Chondrocyte (in vitro differentiated cells): ENCODE measurements at regions not wholly inside any gene's neighbourhood (a gene's known extent, or its start where the extent isn't known, plus 50 kb on each side); places are given as distances from the start of the nearest gene placed in this dataset.

Source experiments
- DNase-seq: peaks from one replicate; pipeline ENCODE4 v3.0.0; 2021; ENCODE audit warnings: mixed read lengths, low spot score
- H3K27ac Mint-ChIP-seq: one replicate; pipeline ENCODE4 v1.8.0; 2021; ENCODE audit warnings: mild to moderate bottlenecking, moderate library complexity, mixed read lengths; ENCODE audit not compliant: unreplicated experiment
- H3K27me3 Mint-ChIP-seq: 2 replicates; pipeline ENCODE4 v1.8.0; 2021; ENCODE audit warnings: low read depth, mixed read lengths
- H3K36me3 Mint-ChIP-seq: 2 replicates; pipeline ENCODE4 v1.8.0; 2021; ENCODE audit warnings: low read depth, mixed read lengths
- H3K4me1 Mint-ChIP-seq: 2 replicates; pipeline ENCODE4 v1.8.0; 2021; ENCODE audit warnings: low read depth, mild to moderate bottlenecking, mixed read lengths
- H3K4me3 Mint-ChIP-seq: one replicate; pipeline ENCODE4 v1.8.0; 2021; ENCODE audit warnings: mild to moderate bottlenecking, moderate library complexity, mixed read lengths; ENCODE audit not compliant: unreplicated experiment
- H3K9me3 Mint-ChIP-seq: 2 replicates; pipeline ENCODE4 v1.8.0; 2021; ENCODE audit warnings: low read depth, mixed read lengths
- TF ChIP-seq, protein P1 (sequence below): fragments of 200-600 bp; sonication (generic); IDR thresholded peaks from 2 replicates; pipeline ENCODE4 v1.5.0; 2021; ENCODE audit warnings: antibody characterized with exemption, mild to moderate bottlenecking, moderate library complexity

DNA sequence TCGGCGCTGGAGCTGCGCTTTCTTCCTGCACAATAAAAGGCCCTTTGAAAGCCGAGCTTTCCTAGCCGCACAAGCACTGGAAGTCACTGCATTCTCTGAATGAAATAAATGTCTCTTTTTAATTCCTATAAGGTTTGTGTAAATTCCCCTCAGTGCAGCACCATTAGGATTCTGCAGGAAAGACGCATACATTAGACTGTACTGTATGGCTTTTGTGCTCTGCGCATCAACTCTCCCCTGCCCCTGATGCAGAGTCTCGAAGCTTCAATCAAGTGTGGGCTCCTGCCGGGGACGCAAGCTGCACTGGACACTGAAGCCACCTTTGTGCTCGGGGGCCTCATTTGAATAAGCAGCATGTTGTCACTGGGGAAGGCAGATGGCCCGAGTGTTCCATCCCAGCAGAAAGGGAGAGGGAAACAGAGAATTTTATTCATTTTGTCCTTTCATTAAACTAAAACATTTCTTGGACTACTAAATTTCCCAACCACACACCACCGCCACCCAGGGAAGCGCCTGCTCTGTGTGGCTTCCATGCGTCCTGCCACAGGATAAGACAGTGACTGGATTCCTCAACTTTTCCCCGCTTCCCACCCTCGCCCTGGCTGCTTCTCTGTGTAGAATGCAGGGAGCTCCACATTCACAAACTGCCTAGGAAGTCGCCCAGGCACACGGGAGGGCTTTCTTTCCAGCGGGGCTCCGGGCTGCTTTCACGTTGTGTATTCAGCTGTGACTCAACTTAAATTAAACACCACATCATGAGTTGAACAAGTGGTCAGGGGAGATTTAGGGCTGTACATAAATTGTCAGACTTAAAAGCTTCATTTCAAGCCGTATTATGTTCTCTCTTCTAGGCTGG is 635.4 kb downstream of the IRX1 start:
- H3K9me3 Mint-ChIP-seq = peaks cover 16% of the 10 kb centered on the region
- peaks cover 1% of the 10 kb centered on the region for H3K36me3 Mint-ChIP-seq
- no peak overlapping the region for H3K27ac Mint-ChIP-seq
- peaks cover 5% of the 10 kb centered on the region for H3K4me1 Mint-ChIP-seq
- no peak for DNase-seq
- H3K27me3 Mint-ChIP-seq = peaks cover 18% of the 10 kb centered on the region
- H3K4me3 Mint-ChIP-seq = no peak overlapping the region
- TF ChIP-seq, protein P1, sequence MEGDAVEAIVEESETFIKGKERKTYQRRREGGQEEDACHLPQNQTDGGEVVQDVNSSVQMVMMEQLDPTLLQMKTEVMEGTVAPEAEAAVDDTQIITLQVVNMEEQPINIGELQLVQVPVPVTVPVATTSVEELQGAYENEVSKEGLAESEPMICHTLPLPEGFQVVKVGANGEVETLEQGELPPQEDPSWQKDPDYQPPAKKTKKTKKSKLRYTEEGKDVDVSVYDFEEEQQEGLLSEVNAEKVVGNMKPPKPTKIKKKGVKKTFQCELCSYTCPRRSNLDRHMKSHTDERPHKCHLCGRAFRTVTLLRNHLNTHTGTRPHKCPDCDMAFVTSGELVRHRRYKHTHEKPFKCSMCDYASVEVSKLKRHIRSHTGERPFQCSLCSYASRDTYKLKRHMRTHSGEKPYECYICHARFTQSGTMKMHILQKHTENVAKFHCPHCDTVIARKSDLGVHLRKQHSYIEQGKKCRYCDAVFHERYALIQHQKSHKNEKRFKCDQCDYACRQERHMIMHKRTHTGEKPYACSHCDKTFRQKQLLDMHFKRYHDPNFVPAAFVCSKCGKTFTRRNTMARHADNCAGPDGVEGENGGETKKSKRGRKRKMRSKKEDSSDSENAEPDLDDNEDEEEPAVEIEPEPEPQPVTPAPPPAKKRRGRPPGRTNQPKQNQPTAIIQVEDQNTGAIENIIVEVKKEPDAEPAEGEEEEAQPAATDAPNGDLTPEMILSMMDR = no peak

DNA sequence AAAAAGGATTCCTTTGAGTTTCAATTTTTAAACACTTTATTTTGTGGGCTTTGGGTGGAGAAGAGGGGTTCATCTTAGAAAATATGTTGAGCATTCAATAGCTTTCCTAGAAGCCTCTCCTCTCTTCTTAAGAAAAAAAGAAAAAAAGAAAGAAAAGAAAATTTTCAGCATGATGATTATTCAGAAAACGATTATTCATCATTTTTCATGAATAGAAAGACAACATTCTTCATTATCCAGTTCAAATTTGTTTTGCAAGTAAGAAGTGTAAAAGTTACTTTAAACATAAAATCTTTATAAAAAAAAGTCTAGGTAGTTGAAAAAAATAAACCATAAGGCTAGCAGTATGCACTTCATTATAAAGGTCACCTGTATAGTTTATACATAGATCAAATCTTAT is 636.5 kb downstream of the IRX1 start:
- no peak overlapping the region for H3K27ac Mint-ChIP-seq
- H3K9me3 Mint-ChIP-seq = peaks cover 18% of the 10 kb centered on the region
- no peak for DNase-seq
- peaks cover 5% of the 10 kb centered on the region for H3K4me1 Mint-ChIP-seq
- H3K27me3 Mint-ChIP-seq = peaks cover 18% of the 10 kb centered on the region
- TF ChIP-seq, protein P1 = no peak
- peaks cover 1% of the 10 kb centered on the region for H3K36me3 Mint-ChIP-seq
- H3K4me3 Mint-ChIP-seq = no peak overlapping the region

DNA sequence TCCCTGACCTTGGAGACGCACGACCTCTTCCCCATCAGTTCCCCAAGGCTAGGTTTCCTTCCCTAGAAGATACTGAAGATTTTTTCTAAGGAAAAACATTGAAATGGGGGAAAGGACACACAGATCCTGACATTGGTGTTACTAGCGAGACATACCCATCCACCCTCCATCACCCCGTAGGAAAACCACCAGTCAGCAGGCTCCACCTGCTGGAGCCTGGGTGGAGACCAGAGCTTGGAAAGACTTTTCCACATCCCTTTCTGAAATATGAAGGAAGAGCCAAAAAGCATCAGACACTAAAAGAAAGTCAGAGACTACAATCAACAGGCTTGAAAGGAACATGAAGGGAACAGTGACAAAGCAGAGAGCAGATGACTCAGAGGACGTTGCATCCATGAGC is 638.0 kb downstream of the IRX1 start:
- no peak overlapping the region for H3K4me3 Mint-ChIP-seq
- H3K27me3 Mint-ChIP-seq = peaks cover 18% of the 10 kb centered on the region
- TF ChIP-seq, protein P1 = no peak
- peaks cover 1% of the 10 kb centered on the region for H3K36me3 Mint-ChIP-seq
- no peak overlapping the region for H3K27ac Mint-ChIP-seq
- DNase-seq = no peak
- H3K9me3 Mint-ChIP-seq = peaks cover 18% of the 10 kb centered on the region
- peaks cover 5% of the 10 kb centered on the region for H3K4me1 Mint-ChIP-seq

DNA sequence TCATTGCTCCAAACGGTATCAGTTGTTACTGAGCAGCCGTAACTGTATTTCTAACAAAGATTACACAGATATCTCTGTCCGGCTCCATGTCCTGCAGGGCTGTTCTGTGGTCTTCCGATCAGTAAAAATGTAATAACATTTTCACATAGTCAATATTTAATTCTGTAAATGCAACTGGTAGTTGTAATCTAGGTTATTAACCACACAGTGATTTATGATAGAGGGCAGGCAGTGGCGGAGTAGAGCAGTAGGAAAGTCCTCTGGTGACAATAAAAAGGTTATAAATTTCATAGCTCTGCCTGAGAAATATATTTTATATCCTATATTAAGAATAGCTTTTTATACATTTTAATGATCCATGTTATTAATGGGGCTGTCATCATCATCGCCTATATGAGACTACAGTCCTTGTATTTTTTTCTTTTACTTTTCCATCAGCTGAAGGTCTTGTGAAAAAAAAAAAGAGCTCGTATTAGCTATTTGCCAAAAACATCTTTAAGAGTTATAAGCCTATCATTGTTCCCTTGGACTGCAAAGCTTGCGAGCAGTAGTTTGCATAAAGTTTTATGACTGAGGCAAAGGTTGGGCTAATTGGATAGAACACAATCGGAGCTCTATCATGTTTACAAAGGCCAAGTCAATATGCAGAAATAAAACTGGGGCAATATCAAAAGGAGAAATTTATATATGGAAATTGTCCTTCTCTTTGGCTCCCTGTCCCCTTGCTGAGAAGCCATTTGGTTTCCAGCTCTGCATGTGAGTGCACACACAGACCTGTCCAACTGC is 648.0 kb downstream of the IRX1 start:
- peaks cover 5% of the 10 kb centered on the region for H3K9me3 Mint-ChIP-seq
- H3K36me3 Mint-ChIP-seq = no peaks in the 10 kb centered on the region
- no peaks in the 10 kb centered on the region for H3K4me1 Mint-ChIP-seq
- peaks cover 12% of the 10 kb centered on the region for H3K27me3 Mint-ChIP-seq
- no peak overlapping the region for H3K27ac Mint-ChIP-seq
- TF ChIP-seq, protein P1 = no peak
- DNase-seq = no peak
- no peak overlapping the region for H3K4me3 Mint-ChIP-seq

DNA sequence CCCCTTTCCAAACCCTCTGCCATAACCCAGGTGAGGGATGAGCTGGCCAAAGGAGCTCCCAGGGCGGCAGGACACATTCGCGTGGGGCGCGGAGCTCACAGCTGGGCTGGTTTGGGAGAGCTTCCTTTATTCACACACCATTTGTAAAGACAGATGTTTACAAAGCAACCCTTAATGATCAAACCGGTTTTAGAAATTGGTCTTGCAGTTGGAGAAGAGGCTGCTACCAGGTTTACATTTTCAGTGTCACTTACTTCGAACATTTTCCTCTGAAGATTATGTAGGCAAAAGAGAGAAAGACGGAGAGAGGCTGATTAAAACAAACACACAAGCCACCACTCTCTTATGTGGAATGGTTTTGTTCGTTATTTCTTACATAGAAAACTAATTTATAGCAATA is 648.7 kb downstream of the IRX1 start:
- peaks cover 3% of the 10 kb centered on the region for H3K9me3 Mint-ChIP-seq
- no peak overlapping the region for H3K4me3 Mint-ChIP-seq
- H3K4me1 Mint-ChIP-seq = no peaks in the 10 kb centered on the region
- no peak overlapping the region for H3K27ac Mint-ChIP-seq
- no peaks in the 10 kb centered on the region for H3K36me3 Mint-ChIP-seq
- H3K27me3 Mint-ChIP-seq = peaks cover 12% of the 10 kb centered on the region
- DNase-seq = no peak
- TF ChIP-seq, protein P1 = no peak
